ENCODE measurements at regions not wholly inside any gene's neighbourhood (a gene's known extent, or its start where the extent isn't known, plus 50 kb on each side); places are given as distances from the start of the nearest gene placed in this dataset.

- in situ Hi-C loops (cut with HindIII; ENCODE audit: low sequenced_read_pairs): no loop called here
- DNase-seq (ENCODE audit: low read depth, low spot score): no peak
- no peak for TF ChIP-seq CTCF (IDR thresholded peaks at IDR 0.05; ENCODE audit: low read depth, low read length)
- no peak overlapping the region for H3K4me3 ChIP-seq (ENCODE audit: low read depth, low read length)
These were observed 244.3 kb upstream of the TSHZ2 start for GRCh38 chr20:52727740-52728456.

- no peak overlapping the region for H3K4me3 ChIP-seq (ENCODE audit: low read depth, low read length)
- in situ Hi-C loops (cut with HindIII; ENCODE audit: low sequenced_read_pairs): no loop called here
- no peak for TF ChIP-seq CTCF (IDR thresholded peaks at IDR 0.05; ENCODE audit: low read depth, low read length)
- DNase-seq (ENCODE audit: low read depth, low spot score): no peak
These were observed 247.6 kb upstream of the TSHZ2 start for GRCh38 chr20:52724541-52724940.

- in situ Hi-C loops (cut with HindIII; ENCODE audit: low sequenced_read_pairs): no loop called here
- H3K4me3 ChIP-seq (ENCODE audit: low read depth, low read length): no peak overlapping the region
- no peak for DNase-seq (ENCODE audit: low read depth, low spot score)
- no peak for TF ChIP-seq CTCF (IDR thresholded peaks at IDR 0.05; ENCODE audit: low read depth, low read length)
These were observed 249.1 kb upstream of the TSHZ2 start for GRCh38 chr20:52722926-52723688.

GRCh38 chr20:52708137-52708536 lies 264.0 kb upstream of the TSHZ2 start:
- H3K4me3 ChIP-seq (ENCODE audit: low read depth, low read length): no peak overlapping the region
- in situ Hi-C loops (cut with HindIII; ENCODE audit: low sequenced_read_pairs): no loop called here
- no peak for DNase-seq (ENCODE audit: low read depth, low spot score)
- TF ChIP-seq CTCF (IDR thresholded peaks at IDR 0.05; ENCODE audit: low read depth, low read length): no peak

- DNase-seq (ENCODE audit: low read depth, low spot score): no peak
- in situ Hi-C loops (cut with HindIII; ENCODE audit: low sequenced_read_pairs): no loop called here
- no peak overlapping the region for H3K4me3 ChIP-seq (ENCODE audit: low read depth, low read length)
- TF ChIP-seq CTCF (IDR thresholded peaks at IDR 0.05; ENCODE audit: low read depth, low read length): no peak
These were observed 267.6 kb upstream of the TSHZ2 start for GRCh38 chr20:52704553-52704952.

GRCh38 chr20:52688345-52688744 lies 283.8 kb upstream of the TSHZ2 start:
- no peak overlapping the region for H3K4me3 ChIP-seq (ENCODE audit: low read depth, low read length)
- in situ Hi-C loops (cut with HindIII; ENCODE audit: low sequenced_read_pairs): no loop called here
- TF ChIP-seq CTCF (IDR thresholded peaks at IDR 0.05; ENCODE audit: low read depth, low read length): no peak
- DNase-seq (ENCODE audit: low read depth, low spot score): no peak

Data from astrocyte of the spinal cord (primary cell).